ENCODE measurements at regions not wholly inside any gene's neighbourhood (a gene's known extent, or its start where the extent isn't known, plus 50 kb on each side); places are given as distances from the start of the nearest gene placed in this dataset.
A peak's percentile ranks its signal among the peaks of the same experiment; 100 is the strongest.
"Not testable (repeated sequence)": the region's sequence is repeated elsewhere in the genome, so short reads cannot be mapped to it uniquely, and the experiment has no call there.

GRCh38 chr12:102321305-102322082 is 123.9 kb upstream of the PMCH start:
- no peak overlapping the region for H3K4me3 ChIP-seq (ENCODE audit: low read length)
- no peak for DNase-seq (ENCODE audit: low read depth, low spot score)
- H3K36me3 ChIP-seq (ENCODE audit: control insufficient read depth, insufficient read depth, low read length) = no peaks in the 10 kb centered on the region
- H3K4me1 ChIP-seq (ENCODE audit: control insufficient read depth, insufficient read depth, low read length) = no peaks in the 10 kb centered on the region
- WGBS (ENCODE audit: insufficient coverage, insufficient read length) = no CpG with 5 or more reads among the region's 1 CpG
- H3K9me3 ChIP-seq (ENCODE audit: control insufficient read depth, insufficient read depth, low read length) = no peaks in the 10 kb centered on the region
- no peak overlapping the region for H3K27ac ChIP-seq (ENCODE audit: low read length)
- H3K27me3 ChIP-seq (ENCODE audit: control insufficient read depth, insufficient read depth, low read length) = no peaks in the 10 kb centered on the region

DNA sequence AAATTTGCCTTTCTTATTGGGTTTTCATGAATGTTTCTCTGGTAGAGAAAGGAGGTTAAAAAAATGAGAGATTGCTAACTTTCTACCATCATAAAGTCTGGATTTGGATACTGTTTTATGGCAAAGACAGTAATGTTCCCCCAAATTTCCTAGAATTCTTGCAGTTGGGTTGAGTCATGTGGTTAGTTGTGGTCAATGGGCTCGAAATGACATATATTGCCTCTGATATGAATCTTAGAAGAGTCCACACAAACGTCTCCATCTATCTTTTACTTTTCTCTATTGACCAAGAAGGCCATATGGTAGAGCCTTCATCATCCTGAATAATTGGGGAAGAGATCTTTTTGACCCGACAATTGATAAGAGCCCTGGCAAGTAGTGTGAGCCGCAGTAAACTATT is 119.5 kb upstream of the PMCH start:
- Histone ChIP-seq H3K27me3 (ENCODE audit: control insufficient read depth, insufficient read depth, low read length) (no peaks in the 10 kb centered on the region), H3K27ac (ENCODE audit: low read length) (no peak overlapping the region), H3K9me3 (ENCODE audit: control insufficient read depth, insufficient read depth, low read length) (no peaks in the 10 kb centered on the region), H3K36me3 (ENCODE audit: control insufficient read depth, insufficient read depth, low read length) (no peaks in the 10 kb centered on the region), H3K4me1 (ENCODE audit: control insufficient read depth, insufficient read depth, low read length) (no peaks in the 10 kb centered on the region), H3K4me3 (ENCODE audit: low read length) (no peak overlapping the region)
- no peak for DNase-seq (ENCODE audit: low read depth, low spot score)
- WGBS (ENCODE audit: insufficient coverage, insufficient read length) = no CpG with 5 or more reads among the region's 4 CpGs

GRCh38 chr12:102316723-102317122 is 119.1 kb upstream of the PMCH start:
- DNase-seq (ENCODE audit: low read depth, low spot score) = no peak
- H3K36me3 ChIP-seq (ENCODE audit: control insufficient read depth, insufficient read depth, low read length) = no peaks in the 10 kb centered on the region
- no peaks in the 10 kb centered on the region for H3K27me3 ChIP-seq (ENCODE audit: control insufficient read depth, insufficient read depth, low read length)
- WGBS (ENCODE audit: insufficient coverage, insufficient read length) = no CpG with 5 or more reads among the region's 2 CpGs
- no peaks in the 10 kb centered on the region for H3K4me1 ChIP-seq (ENCODE audit: control insufficient read depth, insufficient read depth, low read length)
- H3K27ac ChIP-seq (ENCODE audit: low read length) = no peak overlapping the region
- H3K9me3 ChIP-seq (ENCODE audit: control insufficient read depth, insufficient read depth, low read length) = no peaks in the 10 kb centered on the region
- no peak overlapping the region for H3K4me3 ChIP-seq (ENCODE audit: low read length)

DNA sequence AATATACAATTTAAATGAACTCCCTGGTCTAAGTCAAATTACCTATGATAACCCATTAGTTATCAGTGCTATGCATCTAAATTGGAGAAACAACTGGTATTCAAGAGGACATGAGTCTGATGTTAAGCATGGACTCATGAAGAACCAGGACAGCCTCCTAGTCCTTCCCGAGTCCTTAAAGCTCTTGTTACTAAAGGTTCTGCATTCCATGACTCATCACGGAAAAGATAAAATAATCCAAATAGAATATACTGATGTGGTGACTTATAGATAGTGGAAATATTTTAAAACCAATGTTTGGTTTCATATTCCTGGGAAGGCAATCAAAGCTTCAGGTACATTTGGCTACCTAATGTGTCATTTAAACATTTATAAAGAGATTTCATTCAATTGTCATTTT is 117.2 kb upstream of the PMCH start:
- no CpG with 5 or more reads among the region's 2 CpGs for WGBS (ENCODE audit: insufficient coverage, insufficient read length)
- no peak for DNase-seq (ENCODE audit: low read depth, low spot score)

GRCh38 chr12:102313116-102313971 is 115.7 kb upstream of the PMCH start:
- H3K36me3 ChIP-seq (ENCODE audit: control insufficient read depth, insufficient read depth, low read length); H3K27me3 ChIP-seq (ENCODE audit: control insufficient read depth, insufficient read depth, low read length); H3K27ac ChIP-seq (ENCODE audit: low read length); H3K4me3 ChIP-seq (ENCODE audit: low read length); DNase-seq (ENCODE audit: low read depth, low spot score); H3K9me3 ChIP-seq (ENCODE audit: control insufficient read depth, insufficient read depth, low read length); H3K4me1 ChIP-seq (ENCODE audit: control insufficient read depth, insufficient read depth, low read length): not testable (repeated sequence)
- no CpG with 5 or more reads among the region's 33 CpGs for WGBS (ENCODE audit: insufficient coverage, insufficient read length)

More for the DNA sequence above, 117.2 kb upstream of the PMCH start:
- no peak overlapping the region for H3K27ac ChIP-seq (ENCODE audit: low read length)
- H3K4me3 ChIP-seq (ENCODE audit: low read length) = no peak overlapping the region
- no peaks in the 10 kb centered on the region for H3K36me3 ChIP-seq (ENCODE audit: control insufficient read depth, insufficient read depth, low read length)
- H3K9me3 ChIP-seq (ENCODE audit: control insufficient read depth, insufficient read depth, low read length) = no peaks in the 10 kb centered on the region
- no peaks in the 10 kb centered on the region for H3K4me1 ChIP-seq (ENCODE audit: control insufficient read depth, insufficient read depth, low read length)
- no peaks in the 10 kb centered on the region for H3K27me3 ChIP-seq (ENCODE audit: control insufficient read depth, insufficient read depth, low read length)

DNA sequence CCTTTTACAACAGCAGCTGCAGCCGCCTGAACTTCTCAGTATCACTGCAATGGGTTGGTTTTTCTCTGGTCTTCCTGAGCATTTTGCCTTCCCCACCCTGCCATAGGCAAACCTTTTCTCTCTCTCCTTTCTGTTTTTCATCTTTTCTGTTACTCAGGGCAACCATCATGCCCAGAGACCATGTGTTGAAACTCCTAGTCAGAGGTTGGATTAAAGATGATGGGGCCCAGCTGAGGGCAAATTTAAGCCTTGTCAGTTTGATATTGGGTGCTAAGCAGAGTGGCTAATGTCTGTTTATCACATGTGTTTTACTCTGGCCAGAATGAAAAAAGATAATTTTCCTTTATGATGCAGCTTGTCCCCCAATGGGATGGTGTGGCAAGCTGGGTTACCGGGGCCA is 107.9 kb upstream of the PMCH start:
- Histone ChIP-seq H3K4me1 (ENCODE audit: control insufficient read depth, insufficient read depth, low read length) (no peaks in the 10 kb centered on the region), H3K9me3 (ENCODE audit: control insufficient read depth, insufficient read depth, low read length) (no peaks in the 10 kb centered on the region), H3K27ac (ENCODE audit: low read length) (no peak overlapping the region), H3K4me3 (ENCODE audit: low read length) (no peak overlapping the region), H3K36me3 (ENCODE audit: control insufficient read depth, insufficient read depth, low read length) (no peaks in the 10 kb centered on the region), H3K27me3 (ENCODE audit: control insufficient read depth, insufficient read depth, low read length) (no peaks in the 10 kb centered on the region)
- no CpG with 5 or more reads among the region's 2 CpGs for WGBS (ENCODE audit: insufficient coverage, insufficient read length)
- DNase-seq (ENCODE audit: low read depth, low spot score) = no peak

- not testable (repeated sequence) for H3K27ac ChIP-seq (ENCODE audit: low read length); H3K4me1 ChIP-seq (ENCODE audit: control insufficient read depth, insufficient read depth, low read length); H3K4me3 ChIP-seq (ENCODE audit: low read length); H3K27me3 ChIP-seq (ENCODE audit: control insufficient read depth, insufficient read depth, low read length); H3K9me3 ChIP-seq (ENCODE audit: control insufficient read depth, insufficient read depth, low read length); DNase-seq (ENCODE audit: low read depth, low spot score); H3K36me3 ChIP-seq (ENCODE audit: control insufficient read depth, insufficient read depth, low read length)
- WGBS (ENCODE audit: insufficient coverage, insufficient read length) = no CpG with 5 or more reads among the region's 5 CpGs
Measured at GRCh38 chr12:102304667-102305066, 107.0 kb upstream of the PMCH start.

DNA sequence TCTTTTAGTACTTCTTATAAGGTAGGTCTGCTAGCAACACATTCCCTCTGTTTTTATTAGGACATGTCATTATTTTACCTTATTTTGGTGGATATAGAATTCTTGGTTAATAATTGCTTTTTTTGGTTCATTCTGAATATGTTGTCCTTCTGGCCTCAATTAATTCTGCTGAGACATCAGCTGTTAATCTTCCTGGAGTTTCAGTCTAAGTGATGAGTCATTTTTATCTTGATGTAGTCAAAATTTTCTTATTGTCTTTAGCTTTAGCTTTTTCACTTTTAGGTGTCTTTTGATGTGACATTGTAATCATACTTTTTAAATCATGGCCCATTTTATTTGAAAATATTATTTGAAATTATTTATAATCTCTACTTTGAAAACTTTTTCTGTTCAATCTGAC is 104.9 kb upstream of the PMCH start:
- Histone ChIP-seq H3K36me3 (ENCODE audit: control insufficient read depth, insufficient read depth, low read length) (no peaks in the 10 kb centered on the region), H3K27me3 (ENCODE audit: control insufficient read depth, insufficient read depth, low read length) (no peaks in the 10 kb centered on the region), H3K27ac (ENCODE audit: low read length) (no peak overlapping the region), H3K4me1 (ENCODE audit: control insufficient read depth, insufficient read depth, low read length) (no peaks in the 10 kb centered on the region), H3K4me3 (ENCODE audit: low read length) (no peak overlapping the region), H3K9me3 (ENCODE audit: control insufficient read depth, insufficient read depth, low read length) (no peaks in the 10 kb centered on the region)
- DNase-seq (ENCODE audit: low read depth, low spot score) = no peak

GRCh38 chr12:102301547-102301946 is 103.9 kb upstream of the PMCH start:
- no peaks in the 10 kb centered on the region for H3K36me3 ChIP-seq (ENCODE audit: control insufficient read depth, insufficient read depth, low read length)
- DNase-seq (ENCODE audit: low read depth, low spot score) = no peak
- H3K4me3 ChIP-seq (ENCODE audit: low read length) = no peak overlapping the region
- H3K9me3 ChIP-seq (ENCODE audit: control insufficient read depth, insufficient read depth, low read length) = no peaks in the 10 kb centered on the region
- no peaks in the 10 kb centered on the region for H3K27me3 ChIP-seq (ENCODE audit: control insufficient read depth, insufficient read depth, low read length)
- H3K4me1 ChIP-seq (ENCODE audit: control insufficient read depth, insufficient read depth, low read length) = no peaks in the 10 kb centered on the region
- H3K27ac ChIP-seq (ENCODE audit: low read length) = no peak overlapping the region

- peak; percentile 48 for DNase-seq (ENCODE audit: low read depth, low spot score)
- Histone ChIP-seq H3K36me3 (ENCODE audit: control insufficient read depth, insufficient read depth, low read length) (no peaks in the 10 kb centered on the region), H3K4me3 (ENCODE audit: low read length) (no peak overlapping the region), H3K4me1 (ENCODE audit: control insufficient read depth, insufficient read depth, low read length) (no peaks in the 10 kb centered on the region), H3K27me3 (ENCODE audit: control insufficient read depth, insufficient read depth, low read length) (no peaks in the 10 kb centered on the region), H3K9me3 (ENCODE audit: control insufficient read depth, insufficient read depth, low read length) (no peaks in the 10 kb centered on the region), H3K27ac (ENCODE audit: low read length) (no peak overlapping the region)
Measured at GRCh38 chr12:102300824-102301461, 103.3 kb upstream of the PMCH start.

Data from iPS DF 6.9 (cell line).